ENCODE measurements at regions not wholly inside any gene's neighbourhood (a gene's known extent, or its start where the extent isn't known, plus 50 kb on each side); places are given as distances from the start of the nearest gene placed in this dataset.

DNA sequence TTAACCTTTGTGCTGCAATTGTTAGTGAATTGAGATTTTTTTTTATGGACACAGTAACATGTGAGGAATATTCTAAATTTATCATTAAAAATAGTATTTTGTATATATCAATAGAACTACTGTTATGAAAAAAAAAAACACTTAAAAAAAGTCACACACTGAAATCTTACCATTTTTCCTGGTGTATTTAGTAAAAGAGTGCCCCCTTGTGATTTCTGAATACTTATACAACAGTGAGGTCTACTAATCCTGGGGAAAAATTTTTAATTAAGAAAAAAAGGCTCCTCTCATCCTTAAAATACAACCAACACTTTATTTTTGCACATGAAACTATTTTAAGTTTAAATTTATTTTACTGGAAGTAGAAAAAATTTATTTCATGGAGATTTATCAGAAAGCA is 56.4 kb upstream of the SPOCK3 start:
- no peak for DNase-seq (ENCODE audit: low spot score)
- TF ChIP-seq, protein P1, sequence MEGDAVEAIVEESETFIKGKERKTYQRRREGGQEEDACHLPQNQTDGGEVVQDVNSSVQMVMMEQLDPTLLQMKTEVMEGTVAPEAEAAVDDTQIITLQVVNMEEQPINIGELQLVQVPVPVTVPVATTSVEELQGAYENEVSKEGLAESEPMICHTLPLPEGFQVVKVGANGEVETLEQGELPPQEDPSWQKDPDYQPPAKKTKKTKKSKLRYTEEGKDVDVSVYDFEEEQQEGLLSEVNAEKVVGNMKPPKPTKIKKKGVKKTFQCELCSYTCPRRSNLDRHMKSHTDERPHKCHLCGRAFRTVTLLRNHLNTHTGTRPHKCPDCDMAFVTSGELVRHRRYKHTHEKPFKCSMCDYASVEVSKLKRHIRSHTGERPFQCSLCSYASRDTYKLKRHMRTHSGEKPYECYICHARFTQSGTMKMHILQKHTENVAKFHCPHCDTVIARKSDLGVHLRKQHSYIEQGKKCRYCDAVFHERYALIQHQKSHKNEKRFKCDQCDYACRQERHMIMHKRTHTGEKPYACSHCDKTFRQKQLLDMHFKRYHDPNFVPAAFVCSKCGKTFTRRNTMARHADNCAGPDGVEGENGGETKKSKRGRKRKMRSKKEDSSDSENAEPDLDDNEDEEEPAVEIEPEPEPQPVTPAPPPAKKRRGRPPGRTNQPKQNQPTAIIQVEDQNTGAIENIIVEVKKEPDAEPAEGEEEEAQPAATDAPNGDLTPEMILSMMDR (IDR thresholded peaks at IDR 0.05; ENCODE audit: extremely low read depth, missing control alignments): no peak

DNA sequence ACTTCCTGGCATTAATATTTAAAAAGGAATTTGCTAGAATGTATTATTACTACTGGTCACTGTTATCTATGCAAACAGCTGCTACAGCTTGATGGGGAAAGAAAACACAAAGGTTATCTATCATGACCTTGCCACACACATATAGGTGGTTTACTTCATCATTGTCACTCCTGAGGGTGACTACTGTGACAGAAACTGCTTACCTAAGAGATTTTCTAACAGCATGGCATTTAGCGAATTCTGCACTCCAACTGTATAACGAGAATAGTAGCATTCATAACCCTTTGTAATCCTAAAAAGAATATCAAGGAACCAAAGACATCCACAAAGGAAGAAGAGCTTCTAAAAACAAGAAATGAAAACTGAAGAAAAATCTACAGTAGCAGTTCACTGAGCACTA is 74.6 kb upstream of the SPOCK3 start:
- TF ChIP-seq, protein P1 (IDR thresholded peaks at IDR 0.05; ENCODE audit: extremely low read depth, missing control alignments): no peak
- no peak for DNase-seq (ENCODE audit: low spot score)

DNA sequence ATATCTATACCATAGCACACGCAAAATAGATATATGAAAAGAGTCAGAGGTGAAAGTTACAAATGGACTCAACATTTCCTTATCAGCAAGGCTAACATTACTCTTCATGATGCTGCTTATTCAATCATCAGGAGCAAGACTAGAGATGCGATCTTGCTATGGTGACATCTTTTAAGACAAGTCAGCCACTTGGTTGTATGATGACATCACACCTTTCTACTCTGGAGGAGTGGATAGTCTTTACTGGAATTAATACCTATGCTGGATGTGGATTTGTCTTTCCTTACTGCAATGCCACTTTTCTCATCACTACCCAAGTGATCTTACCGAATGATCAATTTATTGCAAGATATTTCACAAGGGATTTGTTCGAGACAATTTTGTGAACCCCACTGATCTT is 87.0 kb upstream of the SPOCK3 start:
- TF ChIP-seq, protein P1 (IDR thresholded peaks at IDR 0.05; ENCODE audit: extremely low read depth, missing control alignments): no peak
- no peak for DNase-seq (ENCODE audit: low spot score)

DNA sequence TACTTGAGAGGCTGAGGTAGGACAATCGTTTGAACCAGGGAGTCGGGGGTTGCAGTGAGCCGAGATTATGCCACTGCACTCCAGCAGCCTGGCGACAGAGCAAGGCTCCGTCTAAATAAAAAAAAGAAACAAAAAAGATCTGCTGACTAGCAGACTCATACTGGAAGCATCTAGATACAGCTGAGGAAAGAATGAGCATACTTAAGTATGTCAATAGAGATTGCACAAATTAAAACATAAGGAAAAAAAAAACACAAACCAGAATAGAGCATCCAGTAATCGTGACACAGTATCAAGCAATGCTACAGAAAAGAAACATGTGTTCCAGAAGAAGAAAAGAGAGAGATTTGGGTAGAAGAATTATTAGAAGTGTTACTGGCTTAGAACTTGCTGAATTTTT is 105.5 kb upstream of the SPOCK3 start:
- no peak for DNase-seq (ENCODE audit: low spot score)
- TF ChIP-seq, protein P1 (IDR thresholded peaks at IDR 0.05; ENCODE audit: extremely low read depth, missing control alignments): no peak

DNA sequence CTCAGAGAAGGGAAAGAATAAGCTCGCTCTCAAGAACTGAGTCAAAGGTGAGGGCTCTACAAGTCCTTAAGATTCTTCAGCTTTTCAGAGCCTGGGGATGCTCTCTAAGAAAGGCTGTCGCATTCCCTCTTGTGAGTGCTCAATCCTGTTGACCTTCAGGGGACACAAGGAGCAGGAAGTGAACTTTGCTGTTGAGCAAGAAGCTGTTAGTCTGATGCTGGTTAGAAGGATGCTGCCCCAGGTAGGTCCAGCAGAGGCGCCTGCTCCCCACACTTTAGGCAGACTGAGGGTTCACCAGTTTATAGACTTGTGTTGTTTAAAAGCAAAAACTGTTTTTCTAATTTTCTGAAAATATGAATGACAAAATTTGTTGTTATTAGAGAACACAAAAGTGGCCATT is 125.4 kb upstream of the SPOCK3 start:
- TF ChIP-seq, protein P1 (IDR thresholded peaks at IDR 0.05; ENCODE audit: extremely low read depth, missing control alignments): no peak

DNA sequence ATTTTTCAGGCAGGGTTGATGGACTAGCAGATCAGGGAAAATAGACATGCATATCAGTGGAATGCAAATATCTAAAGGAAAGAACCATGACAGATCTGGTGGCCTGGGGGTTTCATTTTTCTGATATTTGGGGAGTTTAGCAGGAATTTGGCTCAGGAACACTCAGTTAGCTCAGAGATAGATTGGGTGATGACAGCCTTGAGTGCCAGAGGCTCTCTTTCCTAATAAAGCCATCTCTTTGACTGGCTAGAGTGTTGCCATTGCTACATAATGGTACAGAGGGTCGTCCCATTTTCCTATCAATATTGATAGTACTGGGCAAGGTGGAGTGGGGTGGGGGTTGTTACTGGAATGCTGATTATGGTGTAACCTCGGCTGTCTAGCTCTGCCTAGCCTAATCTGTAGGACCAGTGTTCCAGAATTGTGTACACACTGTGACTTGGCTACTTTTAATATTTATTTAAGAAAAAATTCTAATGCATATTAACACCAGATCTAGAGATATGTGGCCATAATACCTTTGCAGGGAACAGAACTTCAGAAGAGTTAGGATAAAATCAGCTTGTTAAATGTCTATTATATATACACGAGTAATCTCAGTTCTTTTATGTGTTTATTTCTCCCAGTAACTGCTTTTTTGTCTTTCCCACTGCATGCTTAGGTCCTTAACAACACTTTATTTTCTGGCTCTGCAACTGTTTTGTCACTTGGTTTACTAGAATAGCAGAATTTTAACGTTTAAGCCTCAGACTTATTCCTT is 145.0 kb upstream of the SPOCK3 start:
- DNase-seq (ENCODE audit: low spot score): no peak

More for the DNA sequence above, 125.4 kb upstream of the SPOCK3 start:
- no peak for DNase-seq (ENCODE audit: low spot score)

DNA sequence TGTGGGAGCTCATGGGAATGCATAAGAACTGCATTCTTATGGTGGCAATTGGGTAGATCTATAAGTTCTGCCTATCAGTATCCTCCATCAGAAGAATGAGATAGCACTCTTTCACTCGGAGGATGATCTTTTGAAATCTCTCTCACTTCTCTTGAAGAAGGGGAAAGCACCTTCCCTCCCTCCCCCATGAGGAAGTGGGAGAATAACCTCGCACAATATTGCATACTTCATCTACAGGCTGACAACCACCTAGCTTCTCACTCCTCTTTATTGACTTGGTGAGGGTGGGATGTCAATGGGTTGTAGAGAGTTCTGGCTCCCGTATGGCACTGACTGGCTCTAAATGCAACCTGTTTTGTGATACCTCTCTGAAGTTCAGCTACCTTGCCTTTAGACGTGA is 146.7 kb upstream of the SPOCK3 start:
- DNase-seq (ENCODE audit: low spot score): no peak
- TF ChIP-seq, protein P1 (IDR thresholded peaks at IDR 0.05; ENCODE audit: extremely low read depth, missing control alignments): no peak

More for the DNA sequence above, 145.0 kb upstream of the SPOCK3 start:
- TF ChIP-seq, protein P1 (IDR thresholded peaks at IDR 0.05; ENCODE audit: extremely low read depth, missing control alignments): no peak
